ENCODE measurements at regions not wholly inside any gene's neighbourhood (a gene's known extent, or its start where the extent isn't known, plus 50 kb on each side); places are given as distances from the start of the nearest gene placed in this dataset.
A peak's percentile ranks its signal among the peaks of the same experiment; 100 is the strongest.

GRCh38 chr1:88003255-88003654 is 674.6 kb downstream of the LMO4 start:
- Histone ChIP-seq H3K27me3 (replicated peaks; ENCODE audit: insufficient read depth, low read depth, low read length, poor library complexity) (no peaks in the 10 kb centered on the region), H3K27ac (ENCODE audit: low read depth, low read length, poor library complexity, severe bottlenecking) (no peak overlapping the region), H3K4me3 (ENCODE audit: low read depth, low read length, poor library complexity, severe bottlenecking) (no peak overlapping the region), H3K4me1 (ENCODE audit: insufficient read depth, low read length, poor library complexity, severe bottlenecking) (no peaks in the 10 kb centered on the region), H3K36me3 (ENCODE audit: insufficient read depth, low read length, poor library complexity, severe bottlenecking) (no peaks in the 10 kb centered on the region), H3K9me3 (ENCODE audit: low read depth, low read length, poor library complexity, severe bottlenecking) (no peaks in the 10 kb centered on the region)
- ChIA-PET CTCF (no interaction called here), POLR2A (ENCODE audit: low non-redundant PET) (no interaction called here)
- no peak for DNase-seq (ENCODE audit: low spot score)
- intact Hi-C loops (cut with micrococcal nuclease; ENCODE audit: unreplicated experiment) = no loop called here
- no TSS peak for BruUV-seq (replicated peaks)
- TF ChIP-seq EZH2 (IDR thresholded peaks at IDR 0.05; ENCODE audit: borderline replicate concordance, low read depth, low read length, poor library complexity, severe bottlenecking) = no peak
- TF ChIP-seq CTCF (conservative IDR thresholded peaks at IDR 0.05; ENCODE audit: low read depth, low read length) = no peak

GRCh38 chr1:88009916-88010315 is 674.2 kb upstream of the PKN2 start:
- intact Hi-C loops (cut with micrococcal nuclease; ENCODE audit: unreplicated experiment) = no loop called here
- no peak overlapping the region for H3K4me3 ChIP-seq (ENCODE audit: low read depth, low read length, poor library complexity, severe bottlenecking)
- H3K27ac ChIP-seq (ENCODE audit: low read depth, low read length, poor library complexity, severe bottlenecking) = no peak overlapping the region
- POLR2A ChIA-PET (ENCODE audit: low non-redundant PET) = interaction anchor here (0.6 kb wide), 1 partner anchor 70 kb away, joined by 6 read pairs; no protein-coding TSS in a partner anchor
- TF ChIP-seq CTCF (conservative IDR thresholded peaks at IDR 0.05; ENCODE audit: low read depth, low read length) = no peak
- no peak for TF ChIP-seq EZH2 (IDR thresholded peaks at IDR 0.05; ENCODE audit: borderline replicate concordance, low read depth, low read length, poor library complexity, severe bottlenecking)
- no peak for DNase-seq (ENCODE audit: low spot score)
- peaks cover 3% of the 10 kb centered on the region for H3K27me3 ChIP-seq (replicated peaks; ENCODE audit: insufficient read depth, low read depth, low read length, poor library complexity)
- no TSS peak for BruUV-seq (replicated peaks)
- CTCF ChIA-PET = no interaction called here
- peaks cover 5% of the 10 kb centered on the region for H3K4me1 ChIP-seq (ENCODE audit: insufficient read depth, low read length, poor library complexity, severe bottlenecking)
- H3K9me3 ChIP-seq (ENCODE audit: low read depth, low read length, poor library complexity, severe bottlenecking) = no peaks in the 10 kb centered on the region
- no peaks in the 10 kb centered on the region for H3K36me3 ChIP-seq (ENCODE audit: insufficient read depth, low read length, poor library complexity, severe bottlenecking)

GRCh38 chr1:88013485-88013884 is 670.6 kb upstream of the PKN2 start:
- no peak overlapping the region for H3K4me3 ChIP-seq (ENCODE audit: low read depth, low read length, poor library complexity, severe bottlenecking)
- CTCF ChIA-PET = interaction anchor here (1.2 kb wide), 1 partner anchor 16 kb away, joined by 3 read pairs; no protein-coding TSS in a partner anchor
- H3K27me3 ChIP-seq (replicated peaks; ENCODE audit: insufficient read depth, low read depth, low read length, poor library complexity) = peaks cover 3% of the 10 kb centered on the region
- POLR2A ChIA-PET (ENCODE audit: low non-redundant PET) = no interaction called here
- H3K27ac ChIP-seq (ENCODE audit: low read depth, low read length, poor library complexity, severe bottlenecking) = no peak overlapping the region
- no peaks in the 10 kb centered on the region for H3K9me3 ChIP-seq (ENCODE audit: low read depth, low read length, poor library complexity, severe bottlenecking)
- no peaks in the 10 kb centered on the region for H3K36me3 ChIP-seq (ENCODE audit: insufficient read depth, low read length, poor library complexity, severe bottlenecking)
- H3K4me1 ChIP-seq (ENCODE audit: insufficient read depth, low read length, poor library complexity, severe bottlenecking) = peaks cover 5% of the 10 kb centered on the region
- peak; percentile 52 for DNase-seq (ENCODE audit: low spot score)
- intact Hi-C loops (cut with micrococcal nuclease; ENCODE audit: unreplicated experiment) = no loop called here
- TF ChIP-seq EZH2 (IDR thresholded peaks at IDR 0.05; ENCODE audit: borderline replicate concordance, low read depth, low read length, poor library complexity, severe bottlenecking) (no peak), CTCF (conservative IDR thresholded peaks at IDR 0.05; ENCODE audit: low read depth, low read length) (no peak)
- no TSS peak for BruUV-seq (replicated peaks)

Data from A673 (cell line).